HepG2 (cell line): ENCODE measurements at regions not wholly inside any gene's neighbourhood (a gene's known extent, or its start where the extent isn't known, plus 50 kb on each side); places are given as distances from the start of the nearest gene placed in this dataset.
A peak's percentile ranks its signal among the peaks of the same experiment; 100 is the strongest.

Source experiments
- ADNP ChIP-seq: sonication (generic); formaldehyde crosslinking; IDR thresholded peaks from 2 replicates; pipeline ENCODE4 v1.4.0; 2020; ENCODE audit warnings: missing genetic modification reagents
- ATF4 ChIP-seq, 2 experiments: fragments of 450-650 bp in 1 of 2; sonication (generic) in 1 of 2; formaldehyde crosslinking; IDR thresholded peaks; 2 replicates each; pipeline versions ENCODE4 v1.5.0 to v1.8.0; 2020 to 2022; ENCODE audit warnings: mild to moderate bottlenecking in 1 of 2, missing genetic modification reagents in 1 of 2
- ATRX ChIP-seq: sonication (generic); formaldehyde crosslinking; IDR thresholded peaks from 2 replicates; pipeline ENCODE4 v1.4.0; 2020; ENCODE audit warnings: missing genetic modification reagents, borderline replicate concordance
- CSRNP2 ChIP-seq: sonication (generic); formaldehyde crosslinking; conservative IDR thresholded peaks from 2 replicates; pipeline ENCODE4 v1.8.0; 2022; ENCODE audit warnings: low read depth, missing genetic modification reagents
- EEA1 ChIP-seq: sonication (generic); formaldehyde crosslinking; IDR thresholded peaks from 2 replicates; pipeline ENCODE4 v1.5.1; 2020; ENCODE audit warnings: mild to moderate bottlenecking, missing genetic modification reagents, borderline replicate concordance
- GZF1 ChIP-seq: sonication (generic); formaldehyde crosslinking; IDR thresholded peaks from 2 replicates; pipeline ENCODE4 v1.5.1; 2020; ENCODE audit warnings: mild to moderate bottlenecking, missing genetic modification reagents
- HNF4A ChIP-seq: sonication (generic); formaldehyde crosslinking; IDR thresholded peaks from 2 replicates; pipeline ENCODE4 v1.4.0; 2020; ENCODE audit warnings: missing genetic modification reagents
- HNRNPK ChIP-seq: fragments of 200-400 bp; formaldehyde crosslinking; IDR thresholded peaks from 2 replicates; pipeline ENCODE4 v1.6.1; 2018; ENCODE audit warnings: low read length, low read depth, moderate library complexity, mild to moderate bottlenecking; ENCODE audit not compliant: poor library complexity, severe bottlenecking
- HOXA7 ChIP-seq: sonication (generic); formaldehyde crosslinking; IDR thresholded peaks from 2 replicates; pipeline ENCODE4 v1.8.1; 2022; ENCODE audit warnings: mild to moderate bottlenecking, missing genetic modification reagents, moderate library complexity
- MEIS1 ChIP-seq: sonication (generic); formaldehyde crosslinking; IDR thresholded peaks from 2 replicates; pipeline ENCODE4 v1.9.0; 2021; ENCODE audit warnings: mild to moderate bottlenecking, missing genetic modification reagents, moderate library complexity, borderline replicate concordance
- PHF20 ChIP-seq: sonication (generic); formaldehyde crosslinking; IDR thresholded peaks from 2 replicates; pipeline ENCODE4 v1.5.0; 2020; ENCODE audit warnings: mild to moderate bottlenecking, missing genetic modification reagents
- SKI ChIP-seq: fragments of 450-650 bp; IDR thresholded peaks from one replicate; pipeline ENCODE4 v1.6.1; 2018; ENCODE audit warnings: mild to moderate bottlenecking; ENCODE audit not compliant: partially characterized antibody
- SMC3 ChIP-seq: IDR thresholded peaks from 2 replicates; pipeline ENCODE4 v1.6.1; 2011; ENCODE audit warnings: low read length, improper control_type of control experiment
- TFDP2 ChIP-seq: sonication (generic); formaldehyde crosslinking; IDR thresholded peaks from 2 replicates; pipeline ENCODE4 v1.4.0; 2020; ENCODE audit warnings: missing genetic modification reagents
- THRA ChIP-seq: sonication (generic); formaldehyde crosslinking; IDR thresholded peaks from 2 replicates; pipeline ENCODE4 v1.4.0; 2020; ENCODE audit warnings: missing genetic modification reagents, borderline replicate concordance
- U2AF2 ChIP-seq: fragments of 200-400 bp; formaldehyde crosslinking; IDR thresholded peaks from 2 replicates; pipeline ENCODE4 v1.6.1; 2017; ENCODE audit warnings: low read depth, mild to moderate bottlenecking, low read length
- ZMAT3 ChIP-seq: sonication (generic); formaldehyde crosslinking; conservative IDR thresholded peaks from 2 replicates; pipeline ENCODE4 v1.7.0; 2021; ENCODE audit warnings: missing genetic modification reagents
- ZNF251 ChIP-seq: sonication (generic); formaldehyde crosslinking; IDR thresholded peaks from 2 replicates; pipeline ENCODE4 v1.9.0; 2021; ENCODE audit warnings: mild to moderate bottlenecking, missing genetic modification reagents
- ZNF329 ChIP-seq: sonication (generic); formaldehyde crosslinking; IDR thresholded peaks from 2 replicates; pipeline ENCODE4 v1.9.0; 2021; ENCODE audit warnings: low read depth, mild to moderate bottlenecking, missing genetic modification reagents
- ZNF691 ChIP-seq: sonication (generic); formaldehyde crosslinking; IDR thresholded peaks from 2 replicates; pipeline ENCODE4 v1.4.0; 2020; ENCODE audit warnings: missing genetic modification reagents, low read depth, mild to moderate bottlenecking, borderline replicate concordance
- ZNF800 ChIP-seq: sonication (generic); formaldehyde crosslinking; IDR thresholded peaks from 2 replicates; pipeline ENCODE4 v1.4.0; 2020; ENCODE audit warnings: missing genetic modification reagents
- ZSCAN25 ChIP-seq: sonication (generic); formaldehyde crosslinking; IDR thresholded peaks from 2 replicates; pipeline ENCODE4 v1.8.0; 2022; ENCODE audit warnings: mild to moderate bottlenecking, missing genetic modification reagents

GRCh38 chr2:8138923-8139667 lies 542.8 kb upstream of the ID2 start (continued):
- TF ChIP-seq ZNF329 (CRISPR knock-in tag), result peak; percentile 45; the same call in 1 of the 2 replicates
- TF ChIP-seq HOXA7 (CRISPR knock-in tag), result no peak
- TF ChIP-seq HNRNPK, result no peak
- no peak for TF ChIP-seq EEA1 (CRISPR knock-in tag)
- peak; percentile 49 for TF ChIP-seq SMC3
- peak; percentile 62 for TF ChIP-seq ZNF691 (CRISPR knock-in tag)
- no peak; the same call in 1 of the 2 replicates for TF ChIP-seq MEIS1 (CRISPR knock-in tag)
- TF ChIP-seq TFDP2 (CRISPR knock-in tag), result no peak
- peak; percentile 44 for TF ChIP-seq SKI
- TF ChIP-seq THRA (CRISPR knock-in tag), result peak; percentile 81; the same call in 1 of the 2 replicates
- TF ChIP-seq HNF4A (CRISPR knock-in tag), result peak; percentile 99
- no peak for TF ChIP-seq ADNP
- no peak for TF ChIP-seq ATRX
- no peak for TF ChIP-seq ZNF251 (CRISPR knock-in tag)
- peak in 1 of 2 experiments; percentile 87; a peak in 2 of 4 replicates for TF ChIP-seq ATF4 (CRISPR knock-in tag; IDR thresholded peaks at IDR 0.05)
- no peak for TF ChIP-seq ZNF800 (CRISPR knock-in tag)
- TF ChIP-seq ZSCAN25 (CRISPR knock-in tag), result no peak
- TF ChIP-seq CSRNP2 (CRISPR knock-in tag), result no peak
- TF ChIP-seq ZMAT3 (CRISPR knock-in tag), result no peak
- TF ChIP-seq U2AF2, result no peak
- no peak for TF ChIP-seq PHF20 (CRISPR knock-in tag)
- TF ChIP-seq GZF1, result peak; percentile 91
